Esophagus muscularis mucosa (tissue), 4 donors: ENCODE measurements at regions not wholly inside any gene's neighbourhood (a gene's known extent, or its start where the extent isn't known, plus 50 kb on each side); places are given as distances from the start of the nearest gene placed in this dataset.

Experiments used
- DNase-seq: peaks from one replicate; pipeline ENCODE4 v3.0.0-alpha.2; 2017; ENCODE audit errors: extremely low spot score
- H3K27ac ChIP-seq, 4 donors: fragments of 200-600 bp; sonication (generic); replicated peaks in 1 of 4; 1 replicate in 3 of 4; 2 replicates in 1 of 4; pipeline ENCODE4 v1.5.1; 2016 to 2019; ENCODE audit warnings: mild to moderate bottlenecking in 1 of 4
- H3K27me3 ChIP-seq, 4 donors: fragments of 200-600 bp; sonication (generic); one replicate each; pipeline versions ENCODE4 v1.5.1 to v1.6.0; 2016 to 2019
- H3K36me3 ChIP-seq, 4 donors: fragments of 200-600 bp; sonication (generic); one replicate each; pipeline ENCODE4 v1.5.1; 2016 to 2019
- H3K4me1 ChIP-seq, 4 donors: fragments of 200-600 bp; sonication (generic); one replicate each; pipeline ENCODE4 v1.5.1; 2016 to 2019
- H3K4me3 ChIP-seq, 4 donors: fragments of 200-600 bp; sonication (generic); 1 replicate in 2 of 4; 2 replicates in 2 of 4; pipeline ENCODE4 v1.5.1; 2016 to 2019; ENCODE audit warnings: mild to moderate bottlenecking in 4 of 4, moderate library complexity in 1 of 4
- H3K9me3 ChIP-seq, 4 donors: fragments of 200-600 bp; sonication (generic); 1 replicate in 3 of 4; 2 replicates in 1 of 4; pipeline ENCODE4 v1.5.1; 2016 to 2019
- CTCF ChIP-seq, 3 experiments: fragments of 200-600 bp in 2 of 3; fragments of 450-650 bp in 1 of 3; sonication (generic) in 2 of 3; IDR thresholded peaks; one replicate each; pipeline ENCODE4 v1.5.1; 2017 to 2019; ENCODE audit warnings: antibody characterized with exemption in 3 of 3, mild to moderate bottlenecking in 2 of 3, moderate library complexity in 1 of 3
- EP300 ChIP-seq: sonication (generic); formaldehyde crosslinking; IDR thresholded peaks from one replicate; pipeline ENCODE4 v1.6.1; 2017; ENCODE audit warnings: antibody characterized with exemption
- POLR2A ChIP-seq: fragments of 450-650 bp; IDR thresholded peaks from one replicate; pipeline ENCODE4 v1.6.1; 2017; ENCODE audit warnings: antibody characterized with exemption, moderate library complexity, mild to moderate bottlenecking, low read depth
- POLR2AphosphoS5 ChIP-seq, 2 donors: sonication (generic); formaldehyde crosslinking; IDR thresholded peaks; one replicate each; pipeline ENCODE4 v1.6.1; 2017; ENCODE audit warnings: antibody characterized with exemption in 2 of 2
- WGBS: methylation state at CpG from one replicate; pipeline ENCODE4 v1.1.5; 2018; 5-methylcytosine and 5-hydroxymethylcytosine counted together
- intact Hi-C: fragments of 100-400 bp; cut with DNase I; formaldehyde crosslinking; loops from one replicate; pipeline ENCODE4 v1.15.1; 2023

- H3K4me3 ChIP-seq: no peak overlapping the region
- WGBS: 83% methylated on average over 4 of the region's 4 CpGs
- H3K27ac ChIP-seq: no peak overlapping the region
- no peaks in the 10 kb centered on the region for H3K36me3 ChIP-seq
- no peak for DNase-seq
- TF ChIP-seq CTCF (IDR thresholded peaks at IDR 0.05): no peak
- no peak for TF ChIP-seq POLR2A
- TF ChIP-seq EP300: no peak
- TF ChIP-seq POLR2AphosphoS5 (IDR thresholded peaks at IDR 0.05): no peak
- no peaks in the 10 kb centered on the region for H3K27me3 ChIP-seq
- intact Hi-C loops: no loop called here
- no peaks in the 10 kb centered on the region for H3K9me3 ChIP-seq
- H3K4me1 ChIP-seq: no peaks in the 10 kb centered on the region
Observed at GRCh38 chr6:90788781-90789180, 201.9 kb upstream of the MAP3K7 start.

- H3K9me3 ChIP-seq: no peaks in the 10 kb centered on the region
- no peak overlapping the region for H3K27ac ChIP-seq
- no peak overlapping the region for H3K4me3 ChIP-seq
- H3K27me3 ChIP-seq: no peaks in the 10 kb centered on the region
- no peaks in the 10 kb centered on the region for H3K36me3 ChIP-seq
- 73% methylated on average over 3 of the region's 3 CpGs for WGBS
- no peaks in the 10 kb centered on the region for H3K4me1 ChIP-seq
- TF ChIP-seq EP300: no peak
- TF ChIP-seq POLR2A: no peak
- TF ChIP-seq POLR2AphosphoS5 (IDR thresholded peaks at IDR 0.05): no peak
- no peak for TF ChIP-seq CTCF (IDR thresholded peaks at IDR 0.05)
- intact Hi-C loops: no loop called here
- DNase-seq: no peak
Observed at GRCh38 chr6:90787446-90787845, 200.6 kb upstream of the MAP3K7 start.

- Histone ChIP-seq H3K36me3 (no peaks in the 10 kb centered on the region), H3K4me3 (no peak overlapping the region), H3K9me3 (no peaks in the 10 kb centered on the region), H3K4me1 (no peaks in the 10 kb centered on the region), H3K27ac (no peak overlapping the region), H3K27me3 (no peaks in the 10 kb centered on the region)
- TF ChIP-seq POLR2AphosphoS5 (IDR thresholded peaks at IDR 0.05): no peak
- TF ChIP-seq POLR2A: no peak
- no peak for TF ChIP-seq CTCF (IDR thresholded peaks at IDR 0.05)
- no peak for TF ChIP-seq EP300
- DNase-seq: no peak
- intact Hi-C loops: no loop called here
- 94% methylated on average over 3 of the region's 3 CpGs for WGBS
Observed at GRCh38 chr6:90780778-90781177, 193.9 kb upstream of the MAP3K7 start.

- Histone ChIP-seq H3K4me1 (no peaks in the 10 kb centered on the region), H3K4me3 (no peak overlapping the region), H3K9me3 (no peaks in the 10 kb centered on the region), H3K27ac (no peak overlapping the region), H3K27me3 (no peaks in the 10 kb centered on the region), H3K36me3 (no peaks in the 10 kb centered on the region)
- DNase-seq: no peak
- TF ChIP-seq CTCF (IDR thresholded peaks at IDR 0.05): no peak
- no peak for TF ChIP-seq POLR2AphosphoS5 (IDR thresholded peaks at IDR 0.05)
- TF ChIP-seq POLR2A: no peak
- WGBS: 84% methylated on average over 1 of the region's 1 CpG
- intact Hi-C loops: no loop called here
Observed at GRCh38 chr6:90780141-90780540, 193.3 kb upstream of the MAP3K7 start.

- Histone ChIP-seq H3K27me3 (no peaks in the 10 kb centered on the region), H3K36me3 (no peaks in the 10 kb centered on the region)
Observed at GRCh38 chr6:90778417-90779203, 191.7 kb upstream of the MAP3K7 start.

More at GRCh38 chr6:90778417-90779203, 191.7 kb upstream of the MAP3K7 start:
- no peaks in the 10 kb centered on the region for H3K9me3 ChIP-seq
- H3K4me3 ChIP-seq: no peak overlapping the region
- TF ChIP-seq POLR2AphosphoS5 (IDR thresholded peaks at IDR 0.05): no peak
- TF ChIP-seq EP300: no peak
- TF ChIP-seq CTCF (IDR thresholded peaks at IDR 0.05): no peak
- TF ChIP-seq POLR2A: no peak
- DNase-seq: no peak
- no peaks in the 10 kb centered on the region for H3K4me1 ChIP-seq
- WGBS: 89% methylated on average over 5 of the region's 5 CpGs
- intact Hi-C loops: no loop called here
- no peak overlapping the region for H3K27ac ChIP-seq
